Panc1 (cell line): ENCODE measurements at regions not wholly inside any gene's neighbourhood (a gene's known extent, or its start where the extent isn't known, plus 50 kb on each side); places are given as distances from the start of the nearest gene placed in this dataset.

ENCODE experiments used
- ATAC-seq: fragments of 200-7000 bp; cut with Tn5 transposase; 2 replicates; pipeline ENCODE4 v1.9.1; 2020; ENCODE audit warnings: mild to moderate bottlenecking, moderate library complexity
- BruUV-seq: library from RNA; stranded (reverse); fragments of 400-500 nt; replicated peaks from 2 replicates; lab custom pipeline; 2021; lab: Mats Ljungman, UMichigan
- CTCF ChIA-PET: fragments of 300-600 bp; sonication (Branson Sonifier 250); formaldehyde crosslinking; loops from one replicate; lab custom pipeline; 2022; ENCODE audit warnings: antibody characterized with exemption; lab: Charles Lee
- POLR2A ChIA-PET: fragments of 300-600 bp; sonication (Branson Sonifier 250); formaldehyde crosslinking; loops from one replicate; lab custom pipeline; 2022; ENCODE audit warnings: antibody characterized with exemption; lab: Charles Lee
- DNase-seq: peaks from one replicate; pipeline ENCODE4 v3.0.0-alpha.2; 2010; ENCODE audit warnings: low read depth, low spot score
- H3K27ac ChIP-seq: 2 replicates; pipeline ENCODE4 v1.5.1; 2011; ENCODE audit warnings: mild to moderate bottlenecking, low read length, inconsistent platforms
- H3K27me3 ChIP-seq: fragments of 200-500 bp; sonication (Bioruptor generic); 2 replicates; pipeline ENCODE4 v1.6.0; 2014; ENCODE audit warnings: low read length, inconsistent platforms; ENCODE audit not compliant: control insufficient read depth, insufficient read depth
- H3K36me3 ChIP-seq: fragments of 200-500 bp; sonication (Bioruptor generic); 2 replicates; pipeline ENCODE4 v1.5.1; 2014; ENCODE audit warnings: inconsistent platforms, mild to moderate bottlenecking, low read length, moderate library complexity; ENCODE audit not compliant: control insufficient read depth, insufficient read depth
- H3K4me1 ChIP-seq: 2 replicates; pipeline ENCODE4 v1.5.1; 2011; ENCODE audit warnings: inconsistent platforms, mild to moderate bottlenecking, low read length, moderate library complexity; ENCODE audit not compliant: control insufficient read depth, insufficient read depth
- H3K4me3 ChIP-seq, 2 experiments: 2 replicates each; pipeline ENCODE4 v1.5.1; 2011 to 2012; ENCODE audit warnings: low read depth in 2 of 2, low read length in 2 of 2, mild to moderate bottlenecking in 2 of 2, inconsistent platforms in 1 of 2, moderate library complexity in 1 of 2
- H3K9me3 ChIP-seq: fragments of 200-500 bp; sonication (Bioruptor generic); 2 replicates; pipeline ENCODE4 v1.5.1; 2014; ENCODE audit warnings: low read depth, mild to moderate bottlenecking, inconsistent platforms, low read length, moderate library complexity; ENCODE audit not compliant: control insufficient read depth, insufficient read depth
- POLR2AphosphoS5 ChIP-seq: IDR thresholded peaks from 2 replicates; pipeline ENCODE4 v1.6.1; 2012; ENCODE audit warnings: mild to moderate bottlenecking, low read depth, low read length, moderate library complexity
- SIN3A ChIP-seq: IDR thresholded peaks from 2 replicates; pipeline ENCODE4 v1.6.1; 2012; ENCODE audit warnings: low read depth, mild to moderate bottlenecking, low read length, moderate library complexity, borderline replicate concordance; ENCODE audit not compliant: insufficient read depth
- TCF7L2 ChIP-seq: IDR thresholded peaks from 2 replicates; pipeline ENCODE4 v1.6.1; 2011; ENCODE audit warnings: mild to moderate bottlenecking, low read depth, low read length, inconsistent platforms
- in situ Hi-C: cut with HindIII; loops from 2 replicates; pipeline ENCODE4 v1.10.0; 2016; ENCODE audit warnings: low sequenced_read_pairs, low pct_unique_long_range_greater_than_20kb
- intact Hi-C: fragments of 100-400 bp; cut with micrococcal nuclease; formaldehyde crosslinking; loops from one replicate; pipeline ENCODE4 v1.10.0; 2022; ENCODE audit not compliant: unreplicated experiment
- TF ChIP-seq, protein P1 (sequence below): fragments of 450-650 bp; IDR thresholded peaks from 2 replicates; pipeline ENCODE4 v1.5.1; 2017; ENCODE audit warnings: mild to moderate bottlenecking
- TF ChIP-seq, protein P2 (sequence below), 2 experiments: IDR thresholded peaks; 2 replicates each; pipeline ENCODE4 v1.6.1; 2011 to 2012; ENCODE audit warnings: low read depth in 2 of 2, control low read depth in 1 of 2, low read length in 1 of 2, mild to moderate bottlenecking in 1 of 2, moderate library complexity in 1 of 2; ENCODE audit not compliant: insufficient read depth in 1 of 2

DNA sequence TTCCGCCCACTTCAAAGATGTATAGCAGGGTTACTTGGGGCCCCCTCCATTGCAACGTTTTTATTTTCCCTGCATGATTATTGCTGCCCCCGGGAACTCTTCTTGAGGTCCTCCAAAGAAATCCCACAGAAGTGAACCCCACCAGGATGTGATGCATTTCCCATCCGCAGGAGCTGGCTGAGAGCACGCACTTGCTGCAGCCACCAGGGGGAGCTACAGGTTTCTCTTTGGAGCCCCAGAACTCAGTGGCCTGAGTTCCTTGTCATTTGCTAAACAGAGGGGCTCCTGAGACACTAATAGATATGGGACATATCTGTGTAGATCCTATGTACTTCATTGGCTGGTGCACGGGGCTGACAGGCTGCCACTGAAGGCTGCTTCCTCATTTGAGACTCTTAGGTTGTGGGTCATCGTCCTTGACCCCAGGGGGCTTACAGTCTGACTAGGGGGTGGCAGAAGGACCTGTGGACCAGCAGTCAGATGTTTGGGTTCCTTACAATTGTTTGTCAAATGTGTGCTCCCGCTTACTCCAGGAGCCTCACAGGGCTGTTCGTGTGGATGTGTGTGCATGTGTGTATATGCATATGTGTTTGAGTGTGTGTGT is 52.3 kb upstream of the ENO4 start:
- ChIA-PET POLR2A (no interaction called here), CTCF (interaction anchor here (0.8 to 3.0 kb wide), 5 partner anchors 9 to 378 kb away, joined by 3 to 34 read pairs (median 8); no protein-coding TSS in a partner anchor)
- H3K9me3 ChIP-seq, result no peaks in the 10 kb centered on the region
- no peaks in the 10 kb centered on the region for H3K36me3 ChIP-seq
- in situ Hi-C loops, result no loop called here
- no peak overlapping the region for H3K4me3 ChIP-seq
- H3K4me1 ChIP-seq, result no peaks in the 10 kb centered on the region
- TF ChIP-seq, protein P1, sequence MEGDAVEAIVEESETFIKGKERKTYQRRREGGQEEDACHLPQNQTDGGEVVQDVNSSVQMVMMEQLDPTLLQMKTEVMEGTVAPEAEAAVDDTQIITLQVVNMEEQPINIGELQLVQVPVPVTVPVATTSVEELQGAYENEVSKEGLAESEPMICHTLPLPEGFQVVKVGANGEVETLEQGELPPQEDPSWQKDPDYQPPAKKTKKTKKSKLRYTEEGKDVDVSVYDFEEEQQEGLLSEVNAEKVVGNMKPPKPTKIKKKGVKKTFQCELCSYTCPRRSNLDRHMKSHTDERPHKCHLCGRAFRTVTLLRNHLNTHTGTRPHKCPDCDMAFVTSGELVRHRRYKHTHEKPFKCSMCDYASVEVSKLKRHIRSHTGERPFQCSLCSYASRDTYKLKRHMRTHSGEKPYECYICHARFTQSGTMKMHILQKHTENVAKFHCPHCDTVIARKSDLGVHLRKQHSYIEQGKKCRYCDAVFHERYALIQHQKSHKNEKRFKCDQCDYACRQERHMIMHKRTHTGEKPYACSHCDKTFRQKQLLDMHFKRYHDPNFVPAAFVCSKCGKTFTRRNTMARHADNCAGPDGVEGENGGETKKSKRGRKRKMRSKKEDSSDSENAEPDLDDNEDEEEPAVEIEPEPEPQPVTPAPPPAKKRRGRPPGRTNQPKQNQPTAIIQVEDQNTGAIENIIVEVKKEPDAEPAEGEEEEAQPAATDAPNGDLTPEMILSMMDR, result peak; percentile 96
- no peak for TF ChIP-seq POLR2AphosphoS5
- TF ChIP-seq TCF7L2, result no peak
- BruUV-seq, result no TSS peak
- intact Hi-C loops, result loop anchor here (1.0 kb wide), 1 partner anchor 379 kb away; no protein-coding TSS in a partner anchor
- ATAC-seq (peak; percentile 98), DNase-seq (peak; percentile 38)
- no peak overlapping the region for H3K27ac ChIP-seq
- H3K27me3 ChIP-seq, result no peaks in the 10 kb centered on the region; the same call in 1 of the 2 replicates

DNA sequence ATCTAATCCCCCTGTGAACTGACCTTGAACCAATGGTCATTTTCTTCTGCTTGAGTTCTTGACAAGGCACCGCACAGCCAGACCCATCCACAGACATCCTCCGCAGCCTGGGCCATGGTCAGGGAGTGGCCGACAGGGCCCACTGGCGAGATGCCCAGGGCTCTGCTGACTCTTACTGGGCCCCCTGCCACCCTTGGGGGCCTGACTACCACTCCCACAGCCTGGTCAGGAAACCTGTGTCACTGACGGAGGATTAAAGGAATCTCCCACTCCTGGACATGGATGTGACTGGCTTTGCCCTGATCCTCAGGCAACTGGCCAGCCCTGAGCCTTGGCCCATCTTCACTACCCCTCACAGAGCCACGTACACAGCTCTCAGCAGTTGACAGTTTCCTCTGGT is 50.4 kb upstream of the ENO4 start:
- no peak overlapping the region for H3K27ac ChIP-seq
- no peaks in the 10 kb centered on the region for H3K36me3 ChIP-seq
- H3K4me3 ChIP-seq, result no peak overlapping the region
- H3K4me1 ChIP-seq, result no peaks in the 10 kb centered on the region
- intact Hi-C loops, result no loop called here
- BruUV-seq, result no TSS peak
- ChIA-PET CTCF (interaction anchor here (0.6 kb wide), 2 partner anchors 43 to 1947 kb away, joined by 3 to 5 read pairs; no protein-coding TSS in a partner anchor), POLR2A (no interaction called here)
- TF ChIP-seq, protein P2, sequence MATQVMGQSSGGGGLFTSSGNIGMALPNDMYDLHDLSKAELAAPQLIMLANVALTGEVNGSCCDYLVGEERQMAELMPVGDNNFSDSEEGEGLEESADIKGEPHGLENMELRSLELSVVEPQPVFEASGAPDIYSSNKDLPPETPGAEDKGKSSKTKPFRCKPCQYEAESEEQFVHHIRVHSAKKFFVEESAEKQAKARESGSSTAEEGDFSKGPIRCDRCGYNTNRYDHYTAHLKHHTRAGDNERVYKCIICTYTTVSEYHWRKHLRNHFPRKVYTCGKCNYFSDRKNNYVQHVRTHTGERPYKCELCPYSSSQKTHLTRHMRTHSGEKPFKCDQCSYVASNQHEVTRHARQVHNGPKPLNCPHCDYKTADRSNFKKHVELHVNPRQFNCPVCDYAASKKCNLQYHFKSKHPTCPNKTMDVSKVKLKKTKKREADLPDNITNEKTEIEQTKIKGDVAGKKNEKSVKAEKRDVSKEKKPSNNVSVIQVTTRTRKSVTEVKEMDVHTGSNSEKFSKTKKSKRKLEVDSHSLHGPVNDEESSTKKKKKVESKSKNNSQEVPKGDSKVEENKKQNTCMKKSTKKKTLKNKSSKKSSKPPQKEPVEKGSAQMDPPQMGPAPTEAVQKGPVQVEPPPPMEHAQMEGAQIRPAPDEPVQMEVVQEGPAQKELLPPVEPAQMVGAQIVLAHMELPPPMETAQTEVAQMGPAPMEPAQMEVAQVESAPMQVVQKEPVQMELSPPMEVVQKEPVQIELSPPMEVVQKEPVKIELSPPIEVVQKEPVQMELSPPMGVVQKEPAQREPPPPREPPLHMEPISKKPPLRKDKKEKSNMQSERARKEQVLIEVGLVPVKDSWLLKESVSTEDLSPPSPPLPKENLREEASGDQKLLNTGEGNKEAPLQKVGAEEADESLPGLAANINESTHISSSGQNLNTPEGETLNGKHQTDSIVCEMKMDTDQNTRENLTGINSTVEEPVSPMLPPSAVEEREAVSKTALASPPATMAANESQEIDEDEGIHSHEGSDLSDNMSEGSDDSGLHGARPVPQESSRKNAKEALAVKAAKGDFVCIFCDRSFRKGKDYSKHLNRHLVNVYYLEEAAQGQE (IDR thresholded peaks at IDR 0.05; ENCODE audit: insufficient read depth in 1 of 2, low read depth in 2 of 2, low read length in 1 of 2), result no peak
- no peak for TF ChIP-seq SIN3A
- no peak for TF ChIP-seq POLR2AphosphoS5
- TF ChIP-seq TCF7L2, result no peak
- H3K9me3 ChIP-seq, result no peaks in the 10 kb centered on the region
- ATAC-seq, result no peak
- H3K27me3 ChIP-seq, result no peaks in the 10 kb centered on the region; the same call in 1 of the 2 replicates
- in situ Hi-C loops, result no loop called here
- no peak for DNase-seq
